Transverse colon (tissue), 4 donors: ENCODE measurements at regions not wholly inside any gene's neighbourhood (a gene's known extent, or its start where the extent isn't known, plus 50 kb on each side); places are given as distances from the start of the nearest gene placed in this dataset.

Experiments used
- DNase-seq: peaks from one replicate; pipeline ENCODE4 v3.0.0-alpha.2; 2019
- H3K27ac ChIP-seq, 4 donors: fragments of 200-600 bp; sonication (generic); 2 replicates each; pipeline ENCODE4 v1.5.1; 2016 to 2018; ENCODE audit warnings: inconsistent platforms in 4 of 4
- H3K27me3 ChIP-seq: fragments of 200-600 bp; sonication (generic); 2 replicates; pipeline ENCODE4 v1.5.1; 2017; ENCODE audit warnings: inconsistent platforms
- H3K36me3 ChIP-seq, 4 donors: fragments of 200-600 bp; sonication (generic); 2 replicates each; pipeline ENCODE4 v1.5.1; 2017 to 2019; ENCODE audit warnings: inconsistent platforms in 4 of 4
- H3K4me1 ChIP-seq, 4 donors: fragments of 200-600 bp; sonication (generic); 2 replicates each; pipeline ENCODE4 v1.5.1; 2017 to 2020; ENCODE audit warnings: inconsistent platforms in 4 of 4
- H3K4me3 ChIP-seq, 4 donors: fragments of 200-600 bp; sonication (generic); 1 replicate in 1 of 4; 2 replicates in 3 of 4; pipeline versions ENCODE4 v1.5.1 to v1.6.1; 2017 to 2019; ENCODE audit warnings: inconsistent platforms in 4 of 4
- H3K9me3 ChIP-seq, 2 donors: fragments of 200-600 bp; sonication (generic); 2 replicates each; pipeline ENCODE4 v1.5.1; 2017 to 2019; ENCODE audit warnings: inconsistent platforms in 2 of 2
- EP300 ChIP-seq: sonication (generic); formaldehyde crosslinking; IDR thresholded peaks from one replicate; pipeline ENCODE4 v1.6.1; 2017; ENCODE audit warnings: antibody characterized with exemption, low read depth
- POLR2A ChIP-seq: fragments of 450-650 bp; IDR thresholded peaks from one replicate; pipeline ENCODE4 v1.6.1; 2016; ENCODE audit warnings: antibody characterized with exemption, mild to moderate bottlenecking, moderate library complexity
- POLR2AphosphoS5 ChIP-seq, 3 donors: sonication (generic); formaldehyde crosslinking; IDR thresholded peaks; one replicate each; pipeline ENCODE4 v1.6.1; 2016; ENCODE audit warnings: antibody characterized with exemption in 3 of 3
- WGBS, 2 donors: methylation state at CpG; one replicate each; pipeline ENCODE4 v1.1.5; 2018; ENCODE audit warnings: low coverage in 1 of 2; 5-methylcytosine and 5-hydroxymethylcytosine counted together
- in situ Hi-C, 4 donors: fragments of 200-750 bp; cut with MboI; loops; one replicate each; pipeline versions ENCODE4 v1.15.0 to v1.15.1; 2017; ENCODE audit warnings: low sequenced_read_pairs in 3 of 4, low pct_ligation_motif_present in 1 of 4, low pct_unique_long_range_greater_than_20kb in 1 of 4
- intact Hi-C: fragments of 100-400 bp; cut with DNase I; formaldehyde crosslinking; loops from one replicate; pipeline ENCODE4 v1.15.1; 2023; ENCODE audit warnings: low total_unique reads
- TF ChIP-seq, protein P1 (sequence below), 5 experiments: fragments of 200-600 bp in 3 of 5; fragments of 450-650 bp in 2 of 5; sonication (generic) in 3 of 5; IDR thresholded peaks; 1 replicate in 2 of 5; 2 replicates in 3 of 5; pipeline ENCODE4 v1.5.1; 2016 to 2017; ENCODE audit warnings: antibody characterized with exemption in 5 of 5, inconsistent platforms in 3 of 5, mild to moderate bottlenecking in 2 of 5, moderate library complexity in 1 of 5

DNA sequence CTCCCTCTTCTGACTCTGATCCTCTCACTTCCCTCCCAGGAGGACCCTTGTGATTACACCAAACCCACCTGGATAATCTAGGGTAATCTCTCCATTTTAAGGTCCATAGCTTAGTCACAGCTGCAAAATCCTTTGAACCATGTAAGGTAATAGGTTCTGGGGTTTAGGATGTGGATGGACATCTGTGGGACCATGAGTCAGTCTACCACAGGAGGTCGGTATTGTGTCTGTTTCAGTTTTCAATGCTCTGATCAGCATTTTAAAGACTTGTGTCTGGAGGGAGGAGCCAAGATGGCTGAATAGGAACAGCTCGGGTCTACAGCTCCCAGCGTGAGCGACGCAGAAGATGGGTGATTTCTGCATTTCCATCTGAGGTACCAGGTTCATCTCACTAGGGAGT, 112.6 kb downstream of the CAVIN4 start:
- H3K9me3 ChIP-seq: no peaks in the 10 kb centered on the region
- no peaks in the 10 kb centered on the region for H3K4me1 ChIP-seq
- H3K27ac ChIP-seq: no peak overlapping the region
- no peak overlapping the region for H3K4me3 ChIP-seq
- no peaks in the 10 kb centered on the region for H3K36me3 ChIP-seq
- WGBS, 2 donors: 84% methylated on average over 5 of the region's 5 CpGs; no CpG with 5 or more reads in 1 of the 2 donors
- intact Hi-C loops: no loop called here
- in situ Hi-C loops: no loop called here
- no peak for TF ChIP-seq POLR2A
- TF ChIP-seq POLR2AphosphoS5 (IDR thresholded peaks at IDR 0.05): no peak
- no peak for TF ChIP-seq EP300
- no peaks in the 10 kb centered on the region for H3K27me3 ChIP-seq
- DNase-seq: no peak

- no peak for TF ChIP-seq POLR2A
- TF ChIP-seq, protein P1, sequence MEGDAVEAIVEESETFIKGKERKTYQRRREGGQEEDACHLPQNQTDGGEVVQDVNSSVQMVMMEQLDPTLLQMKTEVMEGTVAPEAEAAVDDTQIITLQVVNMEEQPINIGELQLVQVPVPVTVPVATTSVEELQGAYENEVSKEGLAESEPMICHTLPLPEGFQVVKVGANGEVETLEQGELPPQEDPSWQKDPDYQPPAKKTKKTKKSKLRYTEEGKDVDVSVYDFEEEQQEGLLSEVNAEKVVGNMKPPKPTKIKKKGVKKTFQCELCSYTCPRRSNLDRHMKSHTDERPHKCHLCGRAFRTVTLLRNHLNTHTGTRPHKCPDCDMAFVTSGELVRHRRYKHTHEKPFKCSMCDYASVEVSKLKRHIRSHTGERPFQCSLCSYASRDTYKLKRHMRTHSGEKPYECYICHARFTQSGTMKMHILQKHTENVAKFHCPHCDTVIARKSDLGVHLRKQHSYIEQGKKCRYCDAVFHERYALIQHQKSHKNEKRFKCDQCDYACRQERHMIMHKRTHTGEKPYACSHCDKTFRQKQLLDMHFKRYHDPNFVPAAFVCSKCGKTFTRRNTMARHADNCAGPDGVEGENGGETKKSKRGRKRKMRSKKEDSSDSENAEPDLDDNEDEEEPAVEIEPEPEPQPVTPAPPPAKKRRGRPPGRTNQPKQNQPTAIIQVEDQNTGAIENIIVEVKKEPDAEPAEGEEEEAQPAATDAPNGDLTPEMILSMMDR (IDR thresholded peaks at IDR 0.05): no peak
- 88 to 93% methylated on average over 1 of the region's 1 CpG for WGBS, 2 donors
Observed at GRCh38 chr9:100697339-100697738, 119.5 kb downstream of the CAVIN4 start.

DNA sequence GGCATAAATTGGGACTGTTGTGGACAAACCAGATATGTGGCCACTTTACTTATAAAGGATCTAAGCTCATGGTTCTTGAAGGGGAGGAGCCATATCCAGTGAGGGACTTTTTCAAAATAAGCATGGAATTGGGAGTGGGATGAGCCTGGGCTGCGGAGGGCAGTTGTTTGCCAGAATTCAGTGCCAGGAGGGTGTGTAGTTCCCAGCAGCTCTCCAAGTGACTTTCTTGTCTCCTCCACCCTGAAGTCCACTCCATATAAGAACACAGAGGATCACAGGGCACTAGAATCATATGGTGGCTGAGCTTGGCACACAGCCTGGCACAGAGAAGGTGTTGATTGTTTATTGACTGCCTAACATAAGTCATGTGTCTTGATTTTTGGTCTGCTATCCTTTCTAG, 121.1 kb downstream of the CAVIN4 start:
- no peak for DNase-seq
- no peaks in the 10 kb centered on the region for H3K27me3 ChIP-seq
- WGBS, 2 donors: 38 to 83% methylated on average over 1 of the region's 1 CpG
- no peak overlapping the region for H3K27ac ChIP-seq
- no peaks in the 10 kb centered on the region for H3K36me3 ChIP-seq
- no peaks in the 10 kb centered on the region for H3K4me1 ChIP-seq
- no peaks in the 10 kb centered on the region for H3K9me3 ChIP-seq
- no peak overlapping the region for H3K4me3 ChIP-seq
- TF ChIP-seq EP300 (no peak), POLR2A (no peak), POLR2AphosphoS5 (IDR thresholded peaks at IDR 0.05) (no peak)
- TF ChIP-seq, protein P1 (IDR thresholded peaks at IDR 0.05): no peak
- in situ Hi-C loops (no loop called here), intact Hi-C loops (no loop called here)

More at GRCh38 chr9:100697339-100697738, 119.5 kb downstream of the CAVIN4 start:
- Histone ChIP-seq H3K36me3 (no peaks in the 10 kb centered on the region), H3K9me3 (no peaks in the 10 kb centered on the region), H3K27me3 (no peaks in the 10 kb centered on the region), H3K4me3 (no peak overlapping the region), H3K4me1 (no peaks in the 10 kb centered on the region), H3K27ac (no peak overlapping the region)
- DNase-seq: no peak
- intact Hi-C loops: no loop called here
- in situ Hi-C loops: no loop called here

GRCh38 chr9:100699668-100700067, 121.8 kb downstream of the CAVIN4 start:
- no peak overlapping the region for H3K27ac ChIP-seq
- TF ChIP-seq POLR2AphosphoS5 (IDR thresholded peaks at IDR 0.05): no peak
- no peak for TF ChIP-seq POLR2A
- TF ChIP-seq EP300: no peak
- TF ChIP-seq, protein P1 (IDR thresholded peaks at IDR 0.05): no peak
- no peak for DNase-seq
- no peaks in the 10 kb centered on the region for H3K36me3 ChIP-seq
- in situ Hi-C loops (loop anchor here in 3 of 4 donors (10.0 to 25.0 kb wide), 2 partner anchors 605 to 613 kb away; no protein-coding TSS in a partner anchor), intact Hi-C loops (no loop called here)
- no peaks in the 10 kb centered on the region for H3K27me3 ChIP-seq
- H3K4me3 ChIP-seq: no peak overlapping the region
- no peaks in the 10 kb centered on the region for H3K9me3 ChIP-seq
- 68 to 77% methylated on average over 5 to 8 of the region's 8 CpGs for WGBS, 2 donors
- no peaks in the 10 kb centered on the region for H3K4me1 ChIP-seq

- Histone ChIP-seq H3K4me1 (no peaks in the 10 kb centered on the region), H3K4me3 (no peak overlapping the region), H3K27ac (no peak overlapping the region), H3K9me3 (no peaks in the 10 kb centered on the region), H3K36me3 (no peaks in the 10 kb centered on the region), H3K27me3 (no peaks in the 10 kb centered on the region)
- TF ChIP-seq, protein P1 (IDR thresholded peaks at IDR 0.05): peak in 3 of 5 experiments; percentile 20 to 32 (median 29)
- no peak for TF ChIP-seq POLR2A
- in situ Hi-C loops: loop anchor here in 3 of 4 donors (10.0 to 25.0 kb wide), 2 partner anchors 604 to 611 kb away; no protein-coding TSS in a partner anchor
- WGBS, 2 donors: 37 to 40% methylated on average over 5 of the region's 5 CpGs
- DNase-seq: no peak
- intact Hi-C loops: no loop called here
Observed at GRCh38 chr9:100700689-100701318, 122.9 kb downstream of the CAVIN4 start.
